H1 (cell line): ENCODE measurements at regions not wholly inside any gene's neighbourhood (a gene's known extent, or its start where the extent isn't known, plus 50 kb on each side); places are given as distances from the start of the nearest gene placed in this dataset.

Experiments
- CTCF ChIA-PET: fragments of 300-600 bp; sonication (Branson Sonifier 250); formaldehyde crosslinking; loops from one replicate; lab custom pipeline; 2021; ENCODE audit not compliant: partially characterized antibody; lab: Charles Lee
- POLR2A ChIA-PET: fragments of 300-600 bp; sonication (Branson Sonifier 250); formaldehyde crosslinking; loops from one replicate; lab custom pipeline; 2021; ENCODE audit warnings: inconsistent platforms; ENCODE audit not compliant: partially characterized antibody; lab: Charles Lee
- DNase-seq, 2 experiments: peaks; one replicate each; pipeline versions ENCODE4 v3.0.0 to v3.0.0-alpha.2; 2010 to 2022; ENCODE audit warnings: low spot score in 2 of 2, low read depth in 1 of 2, mixed read lengths in 1 of 2
- FAIRE-seq: peaks from 2 replicates; lab custom pipeline; 2011; peaks lifted over from hg19 to GRCh38; lab: Jason Lieb, UNC
- H2AFZ ChIP-seq: 2 replicates; pipeline ENCODE4 v1.8.1; 2012; ENCODE audit warnings: low read length, inconsistent platforms
- H2AK5ac ChIP-seq: 2 replicates; pipeline ENCODE4 v1.6.1; 2013; ENCODE audit warnings: low read depth, low read length
- H2BK120ac ChIP-seq: replicated peaks from 2 replicates; pipeline ENCODE3; 2013; ENCODE audit warnings: low read depth, low read length, inconsistent platforms
- H2BK12ac ChIP-seq: 2 replicates; pipeline ENCODE4 v1.6.1; 2013; ENCODE audit warnings: low read depth, low read length
- H2BK15ac ChIP-seq: 2 replicates; pipeline ENCODE4 v1.6.1; 2013; ENCODE audit warnings: low read length
- H2BK20ac ChIP-seq: 2 replicates; pipeline ENCODE4 v1.6.1; 2013; ENCODE audit warnings: low read length
- H2BK5ac ChIP-seq: 2 replicates; pipeline ENCODE4 v1.6.1; 2013; ENCODE audit warnings: low read depth, low read length
- H3K14ac ChIP-seq: 2 replicates; pipeline ENCODE4 v1.6.1; 2013; ENCODE audit warnings: inconsistent platforms; ENCODE audit not compliant: insufficient read length
- H3K18ac ChIP-seq: 2 replicates; pipeline ENCODE4 v1.6.1; 2013; ENCODE audit warnings: low read length; ENCODE audit errors: extremely low read depth
- H3K23ac ChIP-seq: 2 replicates; pipeline ENCODE4 v1.6.1; 2013; ENCODE audit warnings: inconsistent platforms; ENCODE audit not compliant: insufficient read length
- H3K23me2 ChIP-seq: 2 replicates; pipeline ENCODE4 v1.6.1; 2013; ENCODE audit warnings: low read depth, low read length
- H3K27ac ChIP-seq: 2 replicates; pipeline ENCODE4 v1.6.1; 2011; ENCODE audit warnings: low read depth, low read length, inconsistent platforms
- H3K27me3 ChIP-seq, 4 experiments: replicated peaks in 1 of 4; 1 replicate in 1 of 4; 2 replicates in 3 of 4; pipeline versions ENCODE4 v1.6.1 to v1.8.1; 2011 to 2013; ENCODE audit warnings: low read length in 3 of 4, mild to moderate bottlenecking in 3 of 4, inconsistent platforms in 2 of 4, mixed read lengths in 2 of 4, moderate library complexity in 1 of 4; ENCODE audit not compliant: control insufficient read depth in 3 of 4, insufficient read depth in 3 of 4; ENCODE audit errors: extremely low read depth in 1 of 4
- H3K36me3 ChIP-seq, 4 experiments: 2 replicates each; pipeline versions ENCODE4 v1.6.1 to v1.8.1; 2011 to 2013; ENCODE audit warnings: mild to moderate bottlenecking in 4 of 4, low read length in 3 of 4, moderate library complexity in 2 of 4, control low read depth in 1 of 4, inconsistent platforms in 1 of 4; ENCODE audit not compliant: insufficient read depth in 4 of 4, control insufficient read depth in 2 of 4
- H3K4ac ChIP-seq: replicated peaks from 2 replicates; pipeline ENCODE3; 2013; ENCODE audit warnings: low read length, low read depth, mixed read lengths, inconsistent platforms; ENCODE audit not compliant: insufficient read length
- H3K4me1 ChIP-seq, 4 experiments: replicated peaks in 1 of 4; 1 replicate in 1 of 4; 2 replicates in 3 of 4; pipeline versions ENCODE4 v1.6.1 to v1.8.1; 2011 to 2013; ENCODE audit warnings: low read length in 3 of 4, inconsistent platforms in 2 of 4, mixed read lengths in 1 of 4; ENCODE audit not compliant: insufficient read depth in 4 of 4, control insufficient read depth in 3 of 4
- H3K4me2 ChIP-seq, 2 experiments: 2 replicates each; pipeline versions ENCODE4 v1.6.1 to v1.8.1; 2011 to 2013; ENCODE audit warnings: low read depth in 2 of 2, low read length in 2 of 2, control low read depth in 1 of 2, inconsistent platforms in 1 of 2, mild to moderate bottlenecking in 1 of 2; ENCODE audit not compliant: insufficient read depth in 1 of 2
- H3K4me3 ChIP-seq, 4 experiments: fragments of 200-600, 300-600 bp in 1 of 4; sonication (generic), shearing (Covaris generic), sonication (Bioruptor Twin) in 1 of 4; 2 replicates each; pipeline versions ENCODE4 v1.5.1 to v1.8.1; 2011 to 2016; ENCODE audit warnings: low read length in 4 of 4, low read depth in 3 of 4, control low read depth in 2 of 4, inconsistent platforms in 2 of 4, mild to moderate bottlenecking in 2 of 4, mixed read lengths in 1 of 4, moderate library complexity in 1 of 4; ENCODE audit not compliant: insufficient read depth in 2 of 4; ENCODE audit errors: extremely low read depth in 1 of 4
- H3K56ac ChIP-seq: replicated peaks from 2 replicates; pipeline ENCODE3; 2013; ENCODE audit warnings: low read depth, mild to moderate bottlenecking, mixed read lengths, low read length, inconsistent platforms; ENCODE audit not compliant: insufficient read length
- H3K79me1 ChIP-seq: 2 replicates; pipeline ENCODE4 v1.6.1; 2013; ENCODE audit warnings: low read depth, low read length, control low read depth
- H3K79me2 ChIP-seq, 2 experiments: 2 replicates each; pipeline versions ENCODE4 v1.6.1 to v1.8.1; 2012 to 2013; ENCODE audit warnings: low read length in 2 of 2, mild to moderate bottlenecking in 2 of 2, inconsistent platforms in 1 of 2; ENCODE audit not compliant: insufficient read depth in 2 of 2, control insufficient read depth in 1 of 2
- H3K9ac ChIP-seq, 4 experiments: replicated peaks in 1 of 4; 1 replicate in 1 of 4; 2 replicates in 3 of 4; pipeline versions ENCODE4 v1.6.1 to v1.8.1; 2011 to 2013; ENCODE audit warnings: low read depth in 3 of 4, low read length in 3 of 4, control low read depth in 2 of 4, mild to moderate bottlenecking in 2 of 4, moderate library complexity in 2 of 4, inconsistent platforms in 1 of 4; ENCODE audit errors: extremely low read depth in 1 of 4
- H3K9me3 ChIP-seq, 2 experiments: 2 replicates each; pipeline versions ENCODE4 v1.6.1 to v1.8.1; 2012 to 2013; ENCODE audit warnings: mild to moderate bottlenecking in 2 of 2, moderate library complexity in 2 of 2, control low read depth in 1 of 2, inconsistent platforms in 1 of 2, low read depth in 1 of 2, low read length in 1 of 2, mixed read lengths in 1 of 2; ENCODE audit not compliant: insufficient read depth in 2 of 2
- H4K20me1 ChIP-seq, 2 experiments: replicated peaks in 1 of 2; 2 replicates each; pipeline versions ENCODE3 to v1.8.1; 2011 to 2013; ENCODE audit warnings: inconsistent platforms in 2 of 2, low read length in 2 of 2, mild to moderate bottlenecking in 1 of 2; ENCODE audit not compliant: insufficient read depth in 2 of 2, control insufficient read depth in 1 of 2
- H4K5ac ChIP-seq: 2 replicates; pipeline ENCODE4 v1.6.1; 2013; ENCODE audit warnings: low read length, low read depth, mixed read lengths, inconsistent platforms; ENCODE audit not compliant: insufficient read length
- H4K8ac ChIP-seq: 2 replicates; pipeline ENCODE4 v1.8.0; 2013; ENCODE audit warnings: mild to moderate bottlenecking, moderate library complexity, low read length, inconsistent platforms; ENCODE audit not compliant: insufficient read depth; ENCODE audit errors: extremely low read depth
- H4K91ac ChIP-seq: replicated peaks from 2 replicates; pipeline ENCODE3; 2013; ENCODE audit warnings: low read length, mixed read lengths, inconsistent platforms; ENCODE audit not compliant: insufficient read length
- HDAC2 ChIP-seq, 2 experiments: fragments of 300-600 bp in 1 of 2; sonication (generic) in 1 of 2; IDR thresholded peaks; 2 replicates each; pipeline ENCODE4 v1.6.1; 2011 to 2012; ENCODE audit warnings: low read depth in 2 of 2, low read length in 2 of 2, mild to moderate bottlenecking in 2 of 2, moderate library complexity in 2 of 2, borderline replicate concordance in 1 of 2, inconsistent platforms in 1 of 2
- MAFK ChIP-seq: IDR thresholded peaks from 2 replicates; pipeline ENCODE4 v1.6.1; 2012; ENCODE audit warnings: low read depth, mild to moderate bottlenecking, improper control_type of control experiment, low read length

DNA sequence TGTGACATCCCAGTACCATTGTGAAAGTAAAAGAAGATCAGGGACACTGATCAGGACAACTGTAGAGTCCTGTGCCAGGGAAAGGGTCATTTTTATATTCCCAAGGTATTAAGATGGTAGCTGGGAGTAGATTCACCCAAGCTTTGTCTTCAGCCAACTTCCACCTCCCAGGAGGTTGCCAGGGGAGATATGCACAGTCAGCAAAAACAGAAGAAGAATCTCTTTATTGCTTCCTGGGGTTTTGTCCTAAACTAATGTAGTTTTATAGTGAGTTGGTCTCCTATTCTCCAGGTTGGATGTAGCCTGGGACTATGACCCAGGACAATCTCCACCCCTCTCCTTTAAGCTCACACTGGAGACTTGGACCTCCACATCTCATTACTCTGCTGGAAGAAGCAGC, 139.2 kb downstream of the RAMP3 start:
- TF ChIP-seq HDAC2 (IDR thresholded peaks at IDR 0.05; ENCODE audit: borderline replicate concordance in 1 of 2, low read depth in 2 of 2, low read length in 2 of 2) = no peak
- TF ChIP-seq MAFK = peak; percentile 94
- POLR2A ChIA-PET = no interaction called here
- Histone ChIP-seq H3K9ac (no peak overlapping the region), H3K4me2 (no peak overlapping the region), H3K23ac (no peak overlapping the region), H4K5ac (no peak overlapping the region), H2AK5ac (no peak overlapping the region), H3K4me3 (no peak overlapping the region), H2BK120ac (no peak overlapping the region), H3K79me1 (no peaks in the 10 kb centered on the region), H2BK15ac (no peak overlapping the region), H2AFZ (no peak overlapping the region), H3K36me3 (no peaks in the 10 kb centered on the region), H2BK12ac (no peak overlapping the region), H3K27ac (no peak overlapping the region), H4K8ac (no peak overlapping the region), H2BK5ac (no peak overlapping the region), H3K27me3 (no peaks in the 10 kb centered on the region), H3K18ac (no peak overlapping the region), H2BK20ac (no peak overlapping the region), H4K20me1 (peaks cover 0 to 1% of the 10 kb centered on the region in 2 experiments), H3K56ac (no peak overlapping the region), H3K9me3 (no peaks in the 10 kb centered on the region), H4K91ac (no peak overlapping the region), H3K4me1 (no peaks in the 10 kb centered on the region), H3K79me2 (no peaks in the 10 kb centered on the region), H3K23me2 (peaks cover 2% of the 10 kb centered on the region; the same call in 1 of the 2 replicates), H3K4ac (no peak overlapping the region), H3K14ac (no peak overlapping the region)
- DNase-seq = no peak
- no peak for FAIRE-seq
- CTCF ChIA-PET = interaction anchor here (1.0 kb wide), 1 partner anchor 36 kb away, joined by 4 read pairs; no protein-coding TSS in a partner anchor
